Panc1 (cell line): ENCODE measurements at regions not wholly inside any gene's neighbourhood (a gene's known extent, or its start where the extent isn't known, plus 50 kb on each side); places are given as distances from the start of the nearest gene placed in this dataset.

ENCODE experiments used
- ATAC-seq: fragments of 200-7000 bp; cut with Tn5 transposase; 2 replicates; pipeline ENCODE4 v1.9.1; 2020; ENCODE audit warnings: mild to moderate bottlenecking, moderate library complexity
- BruUV-seq: library from RNA; stranded (reverse); fragments of 400-500 nt; replicated peaks from 2 replicates; lab custom pipeline; 2021; lab: Mats Ljungman, UMichigan
- CTCF ChIA-PET: fragments of 300-600 bp; sonication (Branson Sonifier 250); formaldehyde crosslinking; loops from one replicate; lab custom pipeline; 2022; ENCODE audit warnings: antibody characterized with exemption; lab: Charles Lee
- POLR2A ChIA-PET: fragments of 300-600 bp; sonication (Branson Sonifier 250); formaldehyde crosslinking; loops from one replicate; lab custom pipeline; 2022; ENCODE audit warnings: antibody characterized with exemption; lab: Charles Lee
- DNase-seq: peaks from one replicate; pipeline ENCODE4 v3.0.0-alpha.2; 2010; ENCODE audit warnings: low read depth, low spot score
- H3K27ac ChIP-seq: 2 replicates; pipeline ENCODE4 v1.5.1; 2011; ENCODE audit warnings: mild to moderate bottlenecking, low read length, inconsistent platforms
- H3K27me3 ChIP-seq: fragments of 200-500 bp; sonication (Bioruptor generic); 2 replicates; pipeline ENCODE4 v1.6.0; 2014; ENCODE audit warnings: low read length, inconsistent platforms; ENCODE audit not compliant: control insufficient read depth, insufficient read depth
- H3K36me3 ChIP-seq: fragments of 200-500 bp; sonication (Bioruptor generic); 2 replicates; pipeline ENCODE4 v1.5.1; 2014; ENCODE audit warnings: inconsistent platforms, mild to moderate bottlenecking, low read length, moderate library complexity; ENCODE audit not compliant: control insufficient read depth, insufficient read depth
- H3K4me1 ChIP-seq: 2 replicates; pipeline ENCODE4 v1.5.1; 2011; ENCODE audit warnings: inconsistent platforms, mild to moderate bottlenecking, low read length, moderate library complexity; ENCODE audit not compliant: control insufficient read depth, insufficient read depth
- H3K4me3 ChIP-seq, 2 experiments: 2 replicates each; pipeline ENCODE4 v1.5.1; 2011 to 2012; ENCODE audit warnings: low read depth in 2 of 2, low read length in 2 of 2, mild to moderate bottlenecking in 2 of 2, inconsistent platforms in 1 of 2, moderate library complexity in 1 of 2
- H3K9me3 ChIP-seq: fragments of 200-500 bp; sonication (Bioruptor generic); 2 replicates; pipeline ENCODE4 v1.5.1; 2014; ENCODE audit warnings: low read depth, mild to moderate bottlenecking, inconsistent platforms, low read length, moderate library complexity; ENCODE audit not compliant: control insufficient read depth, insufficient read depth
- POLR2AphosphoS5 ChIP-seq: IDR thresholded peaks from 2 replicates; pipeline ENCODE4 v1.6.1; 2012; ENCODE audit warnings: mild to moderate bottlenecking, low read depth, low read length, moderate library complexity
- REST ChIP-seq, 2 experiments: IDR thresholded peaks; 2 replicates each; pipeline ENCODE4 v1.6.1; 2011 to 2012; ENCODE audit warnings: low read depth in 2 of 2, control low read depth in 1 of 2, low read length in 1 of 2, mild to moderate bottlenecking in 1 of 2, moderate library complexity in 1 of 2; ENCODE audit not compliant: insufficient read depth in 1 of 2
- SIN3A ChIP-seq: IDR thresholded peaks from 2 replicates; pipeline ENCODE4 v1.6.1; 2012; ENCODE audit warnings: low read depth, mild to moderate bottlenecking, low read length, moderate library complexity, borderline replicate concordance; ENCODE audit not compliant: insufficient read depth
- TCF7L2 ChIP-seq: IDR thresholded peaks from 2 replicates; pipeline ENCODE4 v1.6.1; 2011; ENCODE audit warnings: mild to moderate bottlenecking, low read depth, low read length, inconsistent platforms
- in situ Hi-C: cut with HindIII; loops from 2 replicates; pipeline ENCODE4 v1.10.0; 2016; ENCODE audit warnings: low sequenced_read_pairs, low pct_unique_long_range_greater_than_20kb
- intact Hi-C: fragments of 100-400 bp; cut with micrococcal nuclease; formaldehyde crosslinking; loops from one replicate; pipeline ENCODE4 v1.10.0; 2022; ENCODE audit not compliant: unreplicated experiment
- TF ChIP-seq, protein P1 (sequence below): fragments of 450-650 bp; IDR thresholded peaks from 2 replicates; pipeline ENCODE4 v1.5.1; 2017; ENCODE audit warnings: mild to moderate bottlenecking

- no TSS peak for BruUV-seq
Measured at GRCh38 chr5:173538018-173538417, 78.4 kb downstream of the BOD1 start.

DNA sequence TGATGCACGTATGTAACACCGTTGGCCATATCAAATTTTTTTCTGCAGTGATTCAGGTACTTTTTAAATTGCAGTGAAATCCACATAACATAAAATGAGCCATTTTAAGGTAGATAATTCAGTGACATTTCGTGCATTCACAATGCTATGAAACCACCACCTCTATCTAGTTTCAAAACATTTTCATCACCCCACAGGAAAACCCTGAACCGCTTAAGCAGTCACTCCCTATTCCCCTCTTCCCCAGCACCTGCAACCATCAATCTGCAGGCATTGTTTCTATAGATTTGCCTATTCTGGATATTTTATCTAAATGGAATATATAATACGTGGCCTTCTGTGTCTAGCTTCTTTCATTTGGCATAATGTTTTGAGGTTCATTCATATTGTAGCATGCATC lies 79.2 kb downstream of the BOD1 start:
- DNase-seq (no peak), ATAC-seq (no peak)
- in situ Hi-C loops (no loop called here), intact Hi-C loops (no loop called here)
- Histone ChIP-seq H3K9me3 (no peaks in the 10 kb centered on the region), H3K36me3 (no peaks in the 10 kb centered on the region), H3K27me3 (no peaks in the 10 kb centered on the region; the same call in 1 of the 2 replicates), H3K4me3 (no peak overlapping the region), H3K27ac (no peak overlapping the region), H3K4me1 (no peaks in the 10 kb centered on the region)
- TF ChIP-seq REST (IDR thresholded peaks at IDR 0.05; ENCODE audit: insufficient read depth in 1 of 2, low read depth in 2 of 2, low read length in 1 of 2) = no peak
- no peak for TF ChIP-seq POLR2AphosphoS5
- no peak for TF ChIP-seq TCF7L2
- TF ChIP-seq, protein P1, sequence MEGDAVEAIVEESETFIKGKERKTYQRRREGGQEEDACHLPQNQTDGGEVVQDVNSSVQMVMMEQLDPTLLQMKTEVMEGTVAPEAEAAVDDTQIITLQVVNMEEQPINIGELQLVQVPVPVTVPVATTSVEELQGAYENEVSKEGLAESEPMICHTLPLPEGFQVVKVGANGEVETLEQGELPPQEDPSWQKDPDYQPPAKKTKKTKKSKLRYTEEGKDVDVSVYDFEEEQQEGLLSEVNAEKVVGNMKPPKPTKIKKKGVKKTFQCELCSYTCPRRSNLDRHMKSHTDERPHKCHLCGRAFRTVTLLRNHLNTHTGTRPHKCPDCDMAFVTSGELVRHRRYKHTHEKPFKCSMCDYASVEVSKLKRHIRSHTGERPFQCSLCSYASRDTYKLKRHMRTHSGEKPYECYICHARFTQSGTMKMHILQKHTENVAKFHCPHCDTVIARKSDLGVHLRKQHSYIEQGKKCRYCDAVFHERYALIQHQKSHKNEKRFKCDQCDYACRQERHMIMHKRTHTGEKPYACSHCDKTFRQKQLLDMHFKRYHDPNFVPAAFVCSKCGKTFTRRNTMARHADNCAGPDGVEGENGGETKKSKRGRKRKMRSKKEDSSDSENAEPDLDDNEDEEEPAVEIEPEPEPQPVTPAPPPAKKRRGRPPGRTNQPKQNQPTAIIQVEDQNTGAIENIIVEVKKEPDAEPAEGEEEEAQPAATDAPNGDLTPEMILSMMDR = no peak
- no peak for TF ChIP-seq SIN3A
- CTCF ChIA-PET = interaction anchor here (0.7 kb wide), 1 partner anchor 1112 kb away, joined by 6 read pairs; no protein-coding TSS in a partner anchor
- POLR2A ChIA-PET = interaction anchor here (0.6 kb wide), 2 partner anchors 53 to 107 kb away, joined by 4 to 8 read pairs; no protein-coding TSS in a partner anchor
- no TSS peak for BruUV-seq

More at GRCh38 chr5:173538018-173538417, 78.4 kb downstream of the BOD1 start:
- Histone ChIP-seq H3K4me3 (no peak overlapping the region), H3K4me1 (no peaks in the 10 kb centered on the region), H3K27ac (no peak overlapping the region), H3K36me3 (no peaks in the 10 kb centered on the region), H3K9me3 (no peaks in the 10 kb centered on the region), H3K27me3 (no peaks in the 10 kb centered on the region; the same call in 1 of the 2 replicates)
- in situ Hi-C loops (no loop called here), intact Hi-C loops (no loop called here)
- no peak for DNase-seq
- no peak for ATAC-seq
- CTCF ChIA-PET = interaction anchor here (0.7 kb wide), 1 partner anchor 1111 kb away, joined by 6 read pairs; no protein-coding TSS in a partner anchor
- TF ChIP-seq SIN3A (no peak), REST (IDR thresholded peaks at IDR 0.05; ENCODE audit: insufficient read depth in 1 of 2, low read depth in 2 of 2, low read length in 1 of 2) (no peak), TCF7L2 (no peak), POLR2AphosphoS5 (no peak)
- TF ChIP-seq, protein P1 = no peak
- POLR2A ChIA-PET = no interaction called here
